Type B pancreatic cell (in vitro differentiated cells): ENCODE measurements at regions not wholly inside any gene's neighbourhood (a gene's known extent, or its start where the extent isn't known, plus 50 kb on each side); places are given as distances from the start of the nearest gene placed in this dataset.
"Not testable (repeated sequence)": the region's sequence is repeated elsewhere in the genome, so short reads cannot be mapped to it uniquely, and the experiment has no call there.

ENCODE experiments used
- DNase-seq: peaks from one replicate; pipeline ENCODE4 v3.0.0; 2021; ENCODE audit warnings: mixed read lengths; ENCODE audit not compliant: unreplicated experiment; ENCODE audit errors: extremely low spot score
- H3K27ac Mint-ChIP-seq: 2 replicates; pipeline ENCODE4 v1.8.0; 2021; ENCODE audit warnings: mild to moderate bottlenecking, mixed read lengths
- H3K27me3 Mint-ChIP-seq: 2 replicates; pipeline ENCODE4 v1.8.0; 2021; ENCODE audit warnings: mixed read lengths
- H3K36me3 Mint-ChIP-seq: 2 replicates; pipeline ENCODE4 v1.8.0; 2021; ENCODE audit warnings: mixed read lengths
- H3K4me1 Mint-ChIP-seq: one replicate; pipeline ENCODE4 v1.8.0; 2021; ENCODE audit warnings: mixed read lengths; ENCODE audit not compliant: unreplicated experiment
- H3K4me3 Mint-ChIP-seq: 2 replicates; pipeline ENCODE4 v1.8.0; 2021; ENCODE audit warnings: mild to moderate bottlenecking, mixed read lengths
- H3K9me3 Mint-ChIP-seq: 2 replicates; pipeline ENCODE4 v1.8.0; 2021; ENCODE audit warnings: mixed read lengths
- TF ChIP-seq, protein P1 (sequence below): fragments of 200-600 bp; sonication (generic); conservative IDR thresholded peaks from 2 replicates; pipeline ENCODE4 v1.5.0; 2021; ENCODE audit warnings: antibody characterized with exemption, mild to moderate bottlenecking

DNA sequence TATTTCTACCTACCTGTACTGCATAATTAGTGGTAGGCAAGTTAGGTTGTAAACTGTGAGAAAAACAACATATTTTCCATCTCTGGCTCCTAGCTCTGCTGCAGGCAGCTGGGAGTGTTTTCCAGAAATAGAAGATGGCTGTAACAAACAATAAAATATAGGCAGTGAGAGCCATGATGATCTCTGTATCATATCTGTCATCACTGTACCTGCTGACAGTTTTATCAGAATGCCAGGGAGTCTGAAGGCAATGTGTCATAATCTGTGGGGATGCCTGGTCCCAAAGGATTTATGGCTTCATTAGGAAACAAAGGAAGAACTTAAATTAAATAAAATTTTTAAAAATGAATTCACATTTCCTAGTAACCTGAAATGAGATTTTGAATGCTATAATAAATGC lies 160.9 kb upstream of the SMIM30 start:
- Mint-ChIP-seq H3K27me3 (no peaks in the 10 kb centered on the region), H3K9me3 (peaks cover 4% of the 10 kb centered on the region), H3K27ac (no peak overlapping the region), H3K36me3 (no peaks in the 10 kb centered on the region), H3K4me1 (no peaks in the 10 kb centered on the region), H3K4me3 (no peak overlapping the region)
- no peak for DNase-seq
- TF ChIP-seq, protein P1, sequence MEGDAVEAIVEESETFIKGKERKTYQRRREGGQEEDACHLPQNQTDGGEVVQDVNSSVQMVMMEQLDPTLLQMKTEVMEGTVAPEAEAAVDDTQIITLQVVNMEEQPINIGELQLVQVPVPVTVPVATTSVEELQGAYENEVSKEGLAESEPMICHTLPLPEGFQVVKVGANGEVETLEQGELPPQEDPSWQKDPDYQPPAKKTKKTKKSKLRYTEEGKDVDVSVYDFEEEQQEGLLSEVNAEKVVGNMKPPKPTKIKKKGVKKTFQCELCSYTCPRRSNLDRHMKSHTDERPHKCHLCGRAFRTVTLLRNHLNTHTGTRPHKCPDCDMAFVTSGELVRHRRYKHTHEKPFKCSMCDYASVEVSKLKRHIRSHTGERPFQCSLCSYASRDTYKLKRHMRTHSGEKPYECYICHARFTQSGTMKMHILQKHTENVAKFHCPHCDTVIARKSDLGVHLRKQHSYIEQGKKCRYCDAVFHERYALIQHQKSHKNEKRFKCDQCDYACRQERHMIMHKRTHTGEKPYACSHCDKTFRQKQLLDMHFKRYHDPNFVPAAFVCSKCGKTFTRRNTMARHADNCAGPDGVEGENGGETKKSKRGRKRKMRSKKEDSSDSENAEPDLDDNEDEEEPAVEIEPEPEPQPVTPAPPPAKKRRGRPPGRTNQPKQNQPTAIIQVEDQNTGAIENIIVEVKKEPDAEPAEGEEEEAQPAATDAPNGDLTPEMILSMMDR, result no peak

DNA sequence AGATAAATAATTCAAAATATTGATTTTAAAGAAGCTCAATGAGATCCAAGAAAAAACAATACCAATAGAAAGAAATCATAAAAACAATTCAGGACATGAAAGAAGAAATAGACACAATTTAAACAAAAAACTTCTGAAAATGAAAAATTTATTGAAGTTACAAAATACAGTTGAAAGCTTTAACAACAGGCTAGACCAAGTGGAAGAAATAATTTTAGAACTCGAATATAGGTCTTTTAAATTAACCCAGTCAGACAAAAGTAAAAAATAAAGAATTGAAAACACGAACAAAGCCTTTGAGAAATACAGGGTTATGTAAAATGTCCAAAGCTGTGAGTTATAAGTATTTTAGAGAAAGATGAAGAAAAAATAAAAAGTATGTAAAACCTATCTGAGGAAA lies 152.4 kb upstream of the SMIM30 start:
- Mint-ChIP-seq H3K4me1 (no peaks in the 10 kb centered on the region), H3K36me3 (no peaks in the 10 kb centered on the region), H3K27me3 (no peaks in the 10 kb centered on the region), H3K9me3 (no peaks in the 10 kb centered on the region), H3K4me3 (no peak overlapping the region), H3K27ac (no peak overlapping the region)
- TF ChIP-seq, protein P1, result no peak
- DNase-seq, result no peak

DNA sequence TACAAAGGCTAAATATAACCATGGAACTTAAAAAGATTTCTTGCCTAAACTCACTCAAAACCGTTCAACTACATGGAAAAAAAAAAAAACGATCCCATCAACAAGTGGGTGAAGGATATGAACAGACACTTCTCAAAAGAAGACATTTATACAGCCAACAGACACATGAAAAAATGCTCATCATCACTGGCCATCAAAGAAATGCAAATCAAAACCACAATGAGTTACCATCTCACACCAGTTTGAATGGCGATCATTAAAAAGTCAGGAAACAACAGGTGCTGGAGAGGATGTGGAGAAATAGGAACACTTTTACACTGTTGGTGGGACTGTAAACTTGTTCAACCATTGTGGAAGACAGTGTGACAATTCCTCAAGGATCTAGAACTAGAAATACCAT lies 151.2 kb upstream of the SMIM30 start:
- H3K27me3 Mint-ChIP-seq, H3K27ac Mint-ChIP-seq, DNase-seq, H3K4me1 Mint-ChIP-seq, H3K36me3 Mint-ChIP-seq, H3K4me3 Mint-ChIP-seq, H3K9me3 Mint-ChIP-seq: not testable (repeated sequence)

DNA sequence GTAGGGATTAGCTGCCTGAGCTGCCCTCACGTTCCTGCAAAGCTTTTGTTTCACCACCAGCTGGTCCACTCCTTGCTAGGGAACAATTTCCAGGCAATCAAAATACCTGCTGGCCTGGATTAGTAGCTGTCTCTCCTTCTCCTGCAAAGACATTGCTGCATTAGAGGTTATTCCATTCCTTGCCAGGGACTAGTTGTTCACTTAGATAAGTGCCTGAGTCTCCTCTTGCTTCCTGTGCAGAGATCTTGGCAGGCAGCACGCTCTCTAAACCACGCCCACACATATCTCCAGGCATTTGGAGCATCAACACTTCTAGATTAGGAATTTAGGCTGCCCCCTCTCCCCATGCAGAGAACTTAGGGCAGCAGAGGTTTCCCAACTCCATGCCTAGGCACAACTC lies 150.4 kb upstream of the SMIM30 start:
- Mint-ChIP-seq H3K27ac (no peak overlapping the region), H3K4me3 (no peak overlapping the region), H3K36me3 (no peaks in the 10 kb centered on the region), H3K27me3 (peaks cover 2% of the 10 kb centered on the region), H3K9me3 (no peaks in the 10 kb centered on the region), H3K4me1 (no peaks in the 10 kb centered on the region)
- DNase-seq, result no peak
- TF ChIP-seq, protein P1, result no peak

DNA sequence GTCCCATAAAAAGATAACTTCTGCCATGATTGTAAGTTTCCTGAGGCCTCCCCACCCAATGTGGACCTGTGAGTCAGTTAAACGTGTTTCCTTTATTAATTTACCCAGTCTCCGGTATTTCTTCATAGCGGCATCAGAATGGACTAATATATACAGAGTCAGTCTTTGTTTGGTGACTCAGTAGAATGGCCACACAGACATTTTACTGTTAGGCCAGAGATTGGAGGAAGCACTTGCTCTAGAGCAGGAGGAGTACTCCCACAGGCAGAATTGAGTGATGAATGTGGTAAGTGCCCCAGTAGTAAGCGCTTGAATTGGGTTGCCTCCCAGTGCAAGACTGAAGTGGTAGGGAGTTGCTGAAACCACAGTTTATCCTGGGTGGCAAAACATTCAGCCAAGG lies 149.5 kb upstream of the SMIM30 start:
- no peaks in the 10 kb centered on the region for H3K4me1 Mint-ChIP-seq
- H3K27me3 Mint-ChIP-seq, result peaks cover 3% of the 10 kb centered on the region
- TF ChIP-seq, protein P1, result no peak
- no peak overlapping the region for H3K27ac Mint-ChIP-seq
- H3K4me3 Mint-ChIP-seq, result no peak overlapping the region
- DNase-seq, result no peak
- H3K36me3 Mint-ChIP-seq, result no peaks in the 10 kb centered on the region
- H3K9me3 Mint-ChIP-seq, result no peaks in the 10 kb centered on the region

DNA sequence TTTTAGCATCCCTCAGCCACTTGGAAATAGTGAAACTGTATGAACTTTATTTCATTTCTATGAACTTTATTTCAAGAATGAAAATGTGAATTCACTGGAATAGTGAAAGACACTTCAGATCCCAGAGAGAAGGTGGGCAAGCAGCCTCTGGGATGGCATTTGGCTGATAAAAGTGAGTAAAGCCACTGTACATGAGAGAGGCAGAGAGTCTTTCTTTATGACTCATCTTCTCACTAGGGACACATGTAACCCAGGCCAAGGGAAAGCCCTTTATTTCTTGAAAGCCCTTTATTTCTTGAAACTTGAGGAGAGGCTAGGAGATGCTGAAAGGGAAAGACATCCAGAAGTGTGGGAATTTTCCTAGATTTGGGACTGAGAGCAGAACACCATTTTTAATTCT lies 148.9 kb upstream of the SMIM30 start:
- Mint-ChIP-seq H3K27me3 (peaks cover 3% of the 10 kb centered on the region), H3K36me3 (no peaks in the 10 kb centered on the region), H3K4me1 (no peaks in the 10 kb centered on the region), H3K27ac (no peak overlapping the region), H3K4me3 (no peak overlapping the region), H3K9me3 (no peaks in the 10 kb centered on the region)
- DNase-seq, result no peak
- TF ChIP-seq, protein P1, result no peak
